Loucy (cell line): ENCODE measurements at regions not wholly inside any gene's neighbourhood (a gene's known extent, or its start where the extent isn't known, plus 50 kb on each side); places are given as distances from the start of the nearest gene placed in this dataset.

Experiments
- EZH2phosphoT487 ChIP-seq: fragments of 200-600 bp; IDR thresholded peaks from 2 replicates; pipeline ENCODE4 v1.6.1; 2018; ENCODE audit warnings: antibody characterized with exemption, mild to moderate bottlenecking, moderate library complexity, borderline replicate concordance
- TF ChIP-seq, protein P1 (sequence below): fragments of 200-600 bp; sonication (generic); conservative IDR thresholded peaks from 2 replicates; pipeline ENCODE4 v1.5.1; 2014; ENCODE audit warnings: mild to moderate bottlenecking, antibody characterized with exemption, low read length

DNA sequence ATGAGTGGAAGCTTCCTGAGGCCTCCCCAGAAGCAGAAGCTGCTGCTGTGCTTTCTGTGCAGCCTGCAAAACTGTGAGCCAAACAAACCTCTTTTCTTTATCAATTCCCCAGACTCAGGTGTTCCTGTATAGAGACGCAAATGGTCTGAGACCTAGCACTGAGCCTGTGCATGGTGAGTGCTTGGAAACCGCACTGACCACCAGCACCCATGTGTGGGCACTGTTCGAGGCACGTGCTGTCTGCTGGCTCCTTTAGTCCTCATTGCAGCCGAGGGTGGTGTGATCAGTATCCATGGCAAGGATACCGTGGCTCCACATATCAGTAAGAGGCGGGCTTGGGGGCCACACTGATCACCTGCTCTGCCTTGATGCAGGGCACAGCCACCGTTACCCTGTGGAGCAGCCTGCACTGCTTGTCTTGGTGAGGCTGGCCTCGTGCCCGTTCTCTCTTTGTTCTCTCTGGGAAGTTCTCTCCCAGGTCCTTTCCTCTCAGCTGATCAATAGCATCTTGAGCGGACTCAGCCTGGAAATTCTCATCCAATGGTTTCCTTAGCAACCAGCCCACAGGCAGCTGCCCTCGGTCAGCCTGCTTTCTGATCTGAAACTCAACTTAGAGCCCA is 101.0 kb downstream of the PLXNA1 start:
- TF ChIP-seq, protein P1, sequence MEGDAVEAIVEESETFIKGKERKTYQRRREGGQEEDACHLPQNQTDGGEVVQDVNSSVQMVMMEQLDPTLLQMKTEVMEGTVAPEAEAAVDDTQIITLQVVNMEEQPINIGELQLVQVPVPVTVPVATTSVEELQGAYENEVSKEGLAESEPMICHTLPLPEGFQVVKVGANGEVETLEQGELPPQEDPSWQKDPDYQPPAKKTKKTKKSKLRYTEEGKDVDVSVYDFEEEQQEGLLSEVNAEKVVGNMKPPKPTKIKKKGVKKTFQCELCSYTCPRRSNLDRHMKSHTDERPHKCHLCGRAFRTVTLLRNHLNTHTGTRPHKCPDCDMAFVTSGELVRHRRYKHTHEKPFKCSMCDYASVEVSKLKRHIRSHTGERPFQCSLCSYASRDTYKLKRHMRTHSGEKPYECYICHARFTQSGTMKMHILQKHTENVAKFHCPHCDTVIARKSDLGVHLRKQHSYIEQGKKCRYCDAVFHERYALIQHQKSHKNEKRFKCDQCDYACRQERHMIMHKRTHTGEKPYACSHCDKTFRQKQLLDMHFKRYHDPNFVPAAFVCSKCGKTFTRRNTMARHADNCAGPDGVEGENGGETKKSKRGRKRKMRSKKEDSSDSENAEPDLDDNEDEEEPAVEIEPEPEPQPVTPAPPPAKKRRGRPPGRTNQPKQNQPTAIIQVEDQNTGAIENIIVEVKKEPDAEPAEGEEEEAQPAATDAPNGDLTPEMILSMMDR = no peak
- TF ChIP-seq EZH2phosphoT487 = no peak
